AG20443 (cell line): ENCODE measurements at regions not wholly inside any gene's neighbourhood (a gene's known extent, or its start where the extent isn't known, plus 50 kb on each side); places are given as distances from the start of the nearest gene placed in this dataset.
"Not testable (repeated sequence)": the region's sequence is repeated elsewhere in the genome, so short reads cannot be mapped to it uniquely, and the experiment has no call there.

Experiments used
- DNase-seq: peaks from one replicate; pipeline ENCODE4 v3.0.0; 2012; ENCODE audit warnings: low spot score, mixed read lengths

DNA sequence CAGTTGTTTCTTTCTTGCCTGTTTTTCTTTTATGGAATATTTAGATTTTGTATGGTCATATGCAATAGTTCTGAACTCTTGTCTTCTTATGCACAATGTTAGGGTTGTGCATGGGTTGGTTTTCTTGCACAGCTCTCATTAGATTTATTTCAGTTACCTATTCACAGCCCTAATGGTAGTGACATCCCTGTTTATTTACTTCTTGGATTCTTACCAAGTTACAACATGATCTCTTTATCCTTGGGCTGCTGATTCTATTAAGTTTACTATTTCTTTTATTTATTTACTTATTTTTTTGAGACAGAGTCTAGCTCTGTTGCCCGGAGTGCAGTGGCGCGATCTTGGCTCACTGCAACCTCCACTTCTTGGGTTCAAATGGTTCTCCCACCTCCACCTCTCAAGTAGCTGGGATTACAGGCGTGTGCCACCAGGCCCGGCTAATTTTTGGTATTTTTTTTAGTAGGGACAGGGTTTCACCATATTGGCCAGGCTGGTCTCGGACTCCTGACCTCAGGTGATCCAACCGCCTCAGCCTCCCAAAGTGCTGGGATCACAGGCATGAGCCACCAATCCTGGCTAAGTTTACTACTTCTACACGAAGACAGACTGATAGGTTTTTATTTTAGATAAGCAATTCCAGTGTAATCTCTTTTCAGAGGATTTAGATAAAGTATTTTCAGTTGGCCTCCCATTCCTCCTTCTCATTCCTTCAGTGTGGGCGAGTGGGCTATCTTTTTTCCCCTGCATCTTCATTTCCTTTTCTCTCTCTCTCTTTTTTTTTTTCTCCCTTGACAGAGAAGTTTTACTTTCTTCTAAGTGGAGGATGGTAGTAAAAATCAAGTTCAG lies 395.1 kb upstream of the RGS6 start:
- DNase-seq = no peak

- DNase-seq = no peak
These were observed 393.9 kb upstream of the RGS6 start for GRCh38 chr14:71538288-71538687.

GRCh38 chr14:71538938-71539649 lies 393.1 kb upstream of the RGS6 start:
- DNase-seq = no peak

GRCh38 chr14:71539650-71540285 lies 392.5 kb upstream of the RGS6 start:
- no peak for DNase-seq

- DNase-seq = no peak
These were observed 391.0 kb upstream of the RGS6 start for GRCh38 chr14:71541271-71541670.

GRCh38 chr14:71541973-71542690 lies 390.1 kb upstream of the RGS6 start:
- DNase-seq = no peak

DNA sequence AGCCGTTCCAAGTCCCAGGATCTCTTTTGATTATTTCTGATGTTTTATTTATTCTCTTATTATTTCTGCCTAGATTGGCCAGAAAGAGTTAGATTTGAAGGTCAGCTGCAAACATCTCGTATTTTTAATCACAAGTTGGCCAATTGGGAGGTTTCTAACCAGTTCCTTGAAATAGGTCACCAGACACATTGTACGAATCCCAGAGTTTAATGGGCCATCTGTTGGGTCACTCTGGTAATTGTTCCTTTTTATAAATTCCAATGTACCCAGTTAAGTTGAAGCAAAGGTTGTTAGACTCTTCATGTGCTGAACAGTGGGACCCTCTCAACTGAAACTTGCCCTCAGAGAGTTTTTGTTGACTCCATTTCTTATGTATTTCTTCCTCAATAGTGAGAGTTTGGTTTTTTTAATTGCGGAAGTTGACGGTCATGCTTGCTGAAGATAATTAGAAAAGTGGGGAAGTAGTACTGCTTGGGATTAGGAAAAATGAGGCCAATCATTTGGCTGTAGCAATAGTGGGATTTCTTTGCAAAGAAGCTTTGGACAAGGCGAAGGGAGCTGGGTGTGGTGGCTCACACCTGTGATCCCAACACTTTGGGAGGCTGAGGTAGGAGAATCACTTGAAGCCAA lies 382.7 kb upstream of the RGS6 start:
- no peak for DNase-seq

DNA sequence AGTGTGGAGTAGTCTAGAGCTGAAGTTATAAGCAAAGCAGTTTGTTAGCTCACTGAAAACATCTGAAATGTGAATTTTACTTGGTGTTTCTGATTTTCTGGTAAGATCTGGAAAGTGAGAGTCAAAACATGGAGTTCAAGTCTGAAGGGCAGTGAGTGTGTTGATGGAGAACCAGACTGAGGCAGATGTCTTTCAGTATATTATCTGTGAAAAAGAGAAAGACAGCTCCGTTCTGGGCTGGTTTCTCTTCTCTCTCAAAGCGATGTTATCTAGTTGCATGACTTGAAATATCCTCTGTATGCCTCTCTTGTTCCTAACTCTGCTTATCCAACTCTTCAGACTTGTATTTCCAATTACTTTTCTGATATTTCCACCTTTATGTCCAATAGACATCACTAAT lies 381.9 kb upstream of the RGS6 start:
- DNase-seq = no peak

DNA sequence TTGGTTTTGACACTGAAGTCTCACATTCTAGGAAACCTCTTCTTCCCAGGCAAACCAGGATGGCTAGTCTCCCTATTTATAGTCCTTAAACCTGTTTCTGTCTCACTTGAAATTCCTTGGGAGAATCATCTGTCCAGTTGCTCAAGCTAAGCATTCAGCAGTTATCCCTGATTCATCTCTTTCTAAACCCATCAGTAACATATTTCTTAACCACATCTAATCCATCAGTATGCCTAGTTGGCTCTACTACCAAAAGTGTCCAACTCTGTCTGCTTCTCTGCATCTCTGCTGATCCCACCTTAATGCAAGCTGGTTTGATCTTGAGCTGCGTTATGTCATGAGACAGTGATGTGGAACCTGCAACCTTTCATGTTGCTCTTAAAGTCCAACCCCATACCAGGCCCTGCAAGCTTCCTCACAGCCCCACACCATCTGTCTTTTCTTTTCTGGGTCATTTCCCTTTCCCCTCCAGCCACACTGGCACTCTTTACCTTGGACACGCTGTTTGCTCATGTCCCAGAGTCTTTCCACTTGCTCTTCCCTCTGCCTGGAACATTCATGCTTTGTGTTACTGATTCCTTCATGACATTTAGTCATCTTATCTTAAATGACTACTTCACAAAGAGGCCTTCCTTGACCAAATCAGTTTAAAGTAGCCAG lies 380.8 kb upstream of the RGS6 start:
- peak; percentile 71 for DNase-seq

DNA sequence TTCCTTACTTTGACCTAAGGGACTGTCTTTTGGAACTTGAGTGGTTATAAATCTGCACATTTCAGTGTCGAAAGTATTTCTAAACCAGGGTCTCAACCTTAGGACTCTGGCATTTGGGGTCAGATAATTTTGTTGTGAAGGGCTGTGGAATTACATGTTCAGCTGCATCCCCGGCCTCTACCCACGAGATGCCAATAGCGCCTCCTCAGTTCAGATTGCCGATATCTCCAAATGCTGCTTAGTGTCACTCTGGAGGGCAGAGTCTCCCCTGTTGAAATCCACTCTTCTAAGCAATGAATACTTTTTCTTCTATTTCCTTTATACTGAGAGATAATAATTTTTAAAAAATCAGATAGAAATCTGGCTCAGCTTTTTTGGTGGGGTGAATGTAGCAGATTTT lies 379.4 kb upstream of the RGS6 start:
- no peak for DNase-seq

DNA sequence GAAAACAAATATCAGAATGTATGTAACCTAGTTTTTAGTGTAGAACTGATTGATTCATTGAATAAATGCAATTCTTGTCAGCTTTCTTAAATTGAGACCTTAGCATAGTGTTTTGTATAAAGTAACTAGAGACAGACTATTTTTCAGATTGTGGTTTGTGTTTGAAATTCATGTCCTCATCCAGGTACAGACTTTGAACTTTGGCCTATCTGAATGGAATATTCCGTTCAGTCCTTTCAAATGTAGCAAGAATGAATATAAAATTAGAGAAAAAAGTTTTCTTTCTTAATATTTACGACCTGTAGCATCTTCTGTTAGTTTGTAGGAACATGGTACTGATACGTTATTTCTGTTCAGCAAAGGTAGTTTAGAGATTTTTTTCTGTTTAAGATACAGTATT lies 378.4 kb upstream of the RGS6 start:
- DNase-seq = no peak

- no peak for DNase-seq
These were observed 377.9 kb upstream of the RGS6 start for GRCh38 chr14:71554323-71554722.

GRCh38 chr14:71554959-71555612 lies 377.1 kb upstream of the RGS6 start:
- no peak for DNase-seq

GRCh38 chr14:71555654-71556559 lies 376.3 kb upstream of the RGS6 start:
- no peak for DNase-seq

GRCh38 chr14:71556730-71557129 lies 375.5 kb upstream of the RGS6 start:
- DNase-seq = no peak

DNA sequence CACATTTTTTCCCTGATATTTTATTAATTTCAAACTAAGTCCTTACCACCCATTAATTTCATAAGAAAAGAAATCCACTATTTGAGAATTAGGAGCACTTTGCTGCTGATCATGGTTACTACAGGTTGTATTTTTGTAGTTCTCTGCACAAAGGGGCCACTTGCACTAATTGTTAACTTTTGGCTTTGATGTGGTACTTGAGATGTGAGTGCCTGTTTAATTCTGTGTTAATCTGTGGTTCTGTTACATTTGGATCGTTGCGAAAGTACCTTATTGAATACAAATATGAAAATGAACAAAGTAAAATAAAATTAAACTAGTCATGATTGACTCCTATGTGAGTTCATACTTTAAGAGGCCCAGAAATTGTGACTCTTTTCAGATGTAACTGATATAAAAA lies 374.9 kb upstream of the RGS6 start:
- no peak for DNase-seq

DNA sequence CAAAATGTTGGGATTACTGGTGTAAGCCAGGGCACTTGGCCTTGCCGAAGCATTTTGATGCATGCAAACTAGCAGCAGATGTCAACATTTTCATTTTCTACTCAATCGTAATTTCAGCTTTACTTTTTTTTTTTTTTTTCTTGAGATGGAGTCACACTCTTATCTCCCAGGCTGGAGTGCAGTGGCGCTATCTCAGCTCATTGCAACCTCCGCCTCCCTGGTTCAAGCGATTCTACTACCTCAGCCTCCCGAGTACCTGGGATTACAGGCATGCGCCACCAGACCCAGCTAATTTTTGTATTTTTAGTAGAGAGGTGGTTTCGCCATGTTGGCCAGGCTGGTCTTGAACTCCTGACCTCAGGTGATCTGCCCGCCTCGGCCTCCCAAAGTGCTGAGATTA lies 373.3 kb upstream of the RGS6 start:
- not testable (repeated sequence) for DNase-seq

GRCh38 chr14:71560751-71561150 lies 371.5 kb upstream of the RGS6 start:
- DNase-seq = no peak

GRCh38 chr14:71563492-71564153 lies 368.6 kb upstream of the RGS6 start:
- DNase-seq = no peak
